IPS-18a (cell line): ENCODE measurements at regions not wholly inside any gene's neighbourhood (a gene's known extent, or its start where the extent isn't known, plus 50 kb on each side); places are given as distances from the start of the nearest gene placed in this dataset.

ENCODE experiments used
- H3K27ac ChIP-seq: one replicate; pipeline ENCODE4 v1.5.1; 2013; ENCODE audit warnings: low read length
- H3K27me3 ChIP-seq: one replicate; pipeline ENCODE4 v1.6.1; 2013; ENCODE audit warnings: mild to moderate bottlenecking, low read length; ENCODE audit not compliant: control insufficient read depth, insufficient read depth
- H3K36me3 ChIP-seq: one replicate; pipeline ENCODE4 v1.6.1; 2013; ENCODE audit warnings: low read depth, low read length; ENCODE audit not compliant: control insufficient read depth
- H3K4me1 ChIP-seq: one replicate; pipeline ENCODE4 v1.6.1; 2013; ENCODE audit warnings: low read depth, low read length; ENCODE audit not compliant: control insufficient read depth
- H3K4me3 ChIP-seq: one replicate; pipeline ENCODE4 v1.5.1; 2013; ENCODE audit warnings: low read length
- H3K9ac ChIP-seq: one replicate; pipeline ENCODE4 v1.6.1; 2013; ENCODE audit warnings: mild to moderate bottlenecking, low read length, moderate library complexity
- H3K9me3 ChIP-seq: one replicate; pipeline ENCODE4 v1.6.1; 2013; ENCODE audit warnings: low read depth, low read length; ENCODE audit not compliant: control insufficient read depth

- Histone ChIP-seq H3K4me3 (no peak overlapping the region), H3K27ac (no peak overlapping the region), H3K9me3 (no peaks in the 10 kb centered on the region), H3K27me3 (no peaks in the 10 kb centered on the region), H3K4me1 (no peaks in the 10 kb centered on the region), H3K9ac (no peak overlapping the region), H3K36me3 (no peaks in the 10 kb centered on the region)
Measured at GRCh38 chr5:74198156-74198555, 442.4 kb downstream of the ENC1 start.

- no peaks in the 10 kb centered on the region for H3K36me3 ChIP-seq
- H3K4me1 ChIP-seq, result no peaks in the 10 kb centered on the region
- no peak overlapping the region for H3K27ac ChIP-seq
- H3K27me3 ChIP-seq, result no peaks in the 10 kb centered on the region
- H3K9me3 ChIP-seq, result no peaks in the 10 kb centered on the region
- no peak overlapping the region for H3K9ac ChIP-seq
- H3K4me3 ChIP-seq, result no peak overlapping the region
Measured at GRCh38 chr5:74196233-74196632, 444.3 kb downstream of the ENC1 start.

GRCh38 chr5:74194196-74194595, 446.3 kb downstream of the ENC1 start:
- no peaks in the 10 kb centered on the region for H3K27me3 ChIP-seq
- H3K9me3 ChIP-seq, result no peaks in the 10 kb centered on the region
- no peak overlapping the region for H3K4me3 ChIP-seq
- no peak overlapping the region for H3K9ac ChIP-seq
- H3K4me1 ChIP-seq, result no peaks in the 10 kb centered on the region
- H3K27ac ChIP-seq, result no peak overlapping the region
- H3K36me3 ChIP-seq, result no peaks in the 10 kb centered on the region

- Histone ChIP-seq H3K36me3 (no peaks in the 10 kb centered on the region), H3K27me3 (no peaks in the 10 kb centered on the region), H3K9ac (no peak overlapping the region), H3K4me3 (no peak overlapping the region), H3K4me1 (no peaks in the 10 kb centered on the region), H3K9me3 (no peaks in the 10 kb centered on the region), H3K27ac (no peak overlapping the region)
Measured at GRCh38 chr5:74192606-74193299, 447.8 kb downstream of the ENC1 start.

- no peaks in the 10 kb centered on the region for H3K36me3 ChIP-seq
- peaks cover 6% of the 10 kb centered on the region for H3K4me1 ChIP-seq
- no peak overlapping the region for H3K9ac ChIP-seq
- no peaks in the 10 kb centered on the region for H3K9me3 ChIP-seq
- no peak overlapping the region for H3K4me3 ChIP-seq
- no peak overlapping the region for H3K27ac ChIP-seq
- H3K27me3 ChIP-seq, result no peaks in the 10 kb centered on the region
Measured at GRCh38 chr5:74188351-74189105, 452.0 kb downstream of the ENC1 start.

- no peak overlapping the region for H3K4me3 ChIP-seq
- H3K9ac ChIP-seq, result no peak overlapping the region
- no peak overlapping the region for H3K27ac ChIP-seq
- H3K4me1 ChIP-seq, result peaks cover 6% of the 10 kb centered on the region
- H3K9me3 ChIP-seq, result no peaks in the 10 kb centered on the region
- H3K36me3 ChIP-seq, result no peaks in the 10 kb centered on the region
- no peaks in the 10 kb centered on the region for H3K27me3 ChIP-seq
Measured at GRCh38 chr5:74187757-74188156, 452.8 kb downstream of the ENC1 start.

GRCh38 chr5:74186356-74187315, 453.9 kb downstream of the ENC1 start:
- Histone ChIP-seq H3K27me3 (no peaks in the 10 kb centered on the region), H3K27ac (no peak overlapping the region), H3K4me1 (peaks cover 6% of the 10 kb centered on the region)

GRCh38 chr5:74185599-74185998, 454.9 kb downstream of the ENC1 start:
- Histone ChIP-seq H3K27me3 (no peaks in the 10 kb centered on the region), H3K27ac (no peak overlapping the region), H3K4me3 (no peak overlapping the region)

More at GRCh38 chr5:74186356-74187315, 453.9 kb downstream of the ENC1 start:
- no peak overlapping the region for H3K4me3 ChIP-seq
- H3K36me3 ChIP-seq, result no peaks in the 10 kb centered on the region
- H3K9me3 ChIP-seq, result no peaks in the 10 kb centered on the region
- no peak overlapping the region for H3K9ac ChIP-seq

GRCh38 chr5:74184649-74185048, 455.9 kb downstream of the ENC1 start:
- Histone ChIP-seq H3K27ac (no peak overlapping the region), H3K4me3 (no peak overlapping the region), H3K4me1 (peaks cover 6% of the 10 kb centered on the region), H3K9ac (no peak overlapping the region), H3K27me3 (no peaks in the 10 kb centered on the region), H3K36me3 (no peaks in the 10 kb centered on the region), H3K9me3 (no peaks in the 10 kb centered on the region)

More at GRCh38 chr5:74185599-74185998, 454.9 kb downstream of the ENC1 start:
- Histone ChIP-seq H3K4me1 (peaks cover 6% of the 10 kb centered on the region), H3K9ac (no peak overlapping the region), H3K36me3 (no peaks in the 10 kb centered on the region), H3K9me3 (no peaks in the 10 kb centered on the region)

GRCh38 chr5:74183041-74183440, 457.5 kb downstream of the ENC1 start:
- Histone ChIP-seq H3K4me3 (no peak overlapping the region), H3K9ac (no peak overlapping the region), H3K4me1 (peaks cover 6% of the 10 kb centered on the region), H3K27me3 (no peaks in the 10 kb centered on the region), H3K36me3 (no peaks in the 10 kb centered on the region), H3K27ac (no peak overlapping the region), H3K9me3 (no peaks in the 10 kb centered on the region)

GRCh38 chr5:74182603-74183002, 457.9 kb downstream of the ENC1 start:
- Histone ChIP-seq H3K9ac (no peak overlapping the region), H3K27ac (no peak overlapping the region), H3K9me3 (no peaks in the 10 kb centered on the region), H3K36me3 (no peaks in the 10 kb centered on the region), H3K4me1 (peaks cover 6% of the 10 kb centered on the region), H3K27me3 (no peaks in the 10 kb centered on the region), H3K4me3 (no peak overlapping the region)
